Type B pancreatic cell (in vitro differentiated cells): ENCODE measurements at regions not wholly inside any gene's neighbourhood (a gene's known extent, or its start where the extent isn't known, plus 50 kb on each side); places are given as distances from the start of the nearest gene placed in this dataset.
A peak's percentile ranks its signal among the peaks of the same experiment; 100 is the strongest.
"Not testable (repeated sequence)": the region's sequence is repeated elsewhere in the genome, so short reads cannot be mapped to it uniquely, and the experiment has no call there.

Source experiments
- DNase-seq: peaks from one replicate; pipeline ENCODE4 v3.0.0; 2021; ENCODE audit warnings: mixed read lengths; ENCODE audit not compliant: unreplicated experiment; ENCODE audit errors: extremely low spot score
- H3K27ac Mint-ChIP-seq: 2 replicates; pipeline ENCODE4 v1.8.0; 2021; ENCODE audit warnings: mild to moderate bottlenecking, mixed read lengths
- H3K27me3 Mint-ChIP-seq: 2 replicates; pipeline ENCODE4 v1.8.0; 2021; ENCODE audit warnings: mixed read lengths
- H3K36me3 Mint-ChIP-seq: 2 replicates; pipeline ENCODE4 v1.8.0; 2021; ENCODE audit warnings: mixed read lengths
- H3K4me1 Mint-ChIP-seq: one replicate; pipeline ENCODE4 v1.8.0; 2021; ENCODE audit warnings: mixed read lengths; ENCODE audit not compliant: unreplicated experiment
- H3K4me3 Mint-ChIP-seq: 2 replicates; pipeline ENCODE4 v1.8.0; 2021; ENCODE audit warnings: mild to moderate bottlenecking, mixed read lengths
- H3K9me3 Mint-ChIP-seq: 2 replicates; pipeline ENCODE4 v1.8.0; 2021; ENCODE audit warnings: mixed read lengths
- TF ChIP-seq, protein P1 (sequence below): fragments of 200-600 bp; sonication (generic); conservative IDR thresholded peaks from 2 replicates; pipeline ENCODE4 v1.5.0; 2021; ENCODE audit warnings: antibody characterized with exemption, mild to moderate bottlenecking

DNA sequence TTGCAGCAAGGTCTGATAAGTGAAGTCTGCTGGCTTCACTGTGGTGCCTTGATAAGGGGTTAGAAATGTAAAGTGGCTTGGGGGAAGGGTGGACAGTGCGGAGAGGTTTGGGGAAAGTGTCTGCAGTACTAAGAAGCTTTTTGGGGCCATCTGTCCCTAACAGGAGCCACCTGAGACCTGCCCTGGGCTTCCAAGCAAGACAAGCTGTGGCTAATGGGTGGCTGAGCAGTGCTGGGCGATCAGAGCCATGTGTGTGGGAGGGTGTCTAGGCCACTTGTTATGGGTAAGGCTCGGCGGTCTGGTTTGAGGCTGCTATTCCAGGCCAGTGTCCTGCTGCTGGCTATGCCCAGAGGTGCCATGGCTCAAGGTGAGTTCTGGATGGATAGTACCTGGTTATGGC lies 185.4 kb upstream of the MTMR8 start:
- TF ChIP-seq, protein P1, sequence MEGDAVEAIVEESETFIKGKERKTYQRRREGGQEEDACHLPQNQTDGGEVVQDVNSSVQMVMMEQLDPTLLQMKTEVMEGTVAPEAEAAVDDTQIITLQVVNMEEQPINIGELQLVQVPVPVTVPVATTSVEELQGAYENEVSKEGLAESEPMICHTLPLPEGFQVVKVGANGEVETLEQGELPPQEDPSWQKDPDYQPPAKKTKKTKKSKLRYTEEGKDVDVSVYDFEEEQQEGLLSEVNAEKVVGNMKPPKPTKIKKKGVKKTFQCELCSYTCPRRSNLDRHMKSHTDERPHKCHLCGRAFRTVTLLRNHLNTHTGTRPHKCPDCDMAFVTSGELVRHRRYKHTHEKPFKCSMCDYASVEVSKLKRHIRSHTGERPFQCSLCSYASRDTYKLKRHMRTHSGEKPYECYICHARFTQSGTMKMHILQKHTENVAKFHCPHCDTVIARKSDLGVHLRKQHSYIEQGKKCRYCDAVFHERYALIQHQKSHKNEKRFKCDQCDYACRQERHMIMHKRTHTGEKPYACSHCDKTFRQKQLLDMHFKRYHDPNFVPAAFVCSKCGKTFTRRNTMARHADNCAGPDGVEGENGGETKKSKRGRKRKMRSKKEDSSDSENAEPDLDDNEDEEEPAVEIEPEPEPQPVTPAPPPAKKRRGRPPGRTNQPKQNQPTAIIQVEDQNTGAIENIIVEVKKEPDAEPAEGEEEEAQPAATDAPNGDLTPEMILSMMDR = no peak
- H3K4me3 Mint-ChIP-seq = no peak overlapping the region
- no peak for DNase-seq
- H3K27ac Mint-ChIP-seq = no peak overlapping the region
- H3K36me3 Mint-ChIP-seq = no peaks in the 10 kb centered on the region
- no peaks in the 10 kb centered on the region for H3K27me3 Mint-ChIP-seq
- no peaks in the 10 kb centered on the region for H3K4me1 Mint-ChIP-seq
- H3K9me3 Mint-ChIP-seq = no peaks in the 10 kb centered on the region

DNA sequence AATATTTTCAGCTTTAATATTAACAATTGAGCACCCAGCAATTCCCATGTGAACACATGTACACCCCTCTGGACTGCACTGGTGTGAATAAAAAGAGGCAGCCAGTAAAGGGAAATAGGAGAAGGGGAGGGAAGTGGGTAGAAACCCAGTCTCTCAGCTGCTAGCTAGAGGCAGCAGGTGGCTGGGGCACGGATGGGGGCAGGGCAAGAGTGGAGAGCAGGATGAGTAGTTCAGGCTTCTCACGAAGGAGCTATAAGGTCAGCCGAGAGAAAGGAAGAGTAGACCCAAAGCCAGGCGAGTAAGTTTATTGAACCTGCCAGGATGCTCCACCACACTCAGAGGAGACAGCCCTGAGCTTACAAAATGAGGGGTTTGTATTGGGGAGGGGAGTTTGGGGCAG lies 184.8 kb upstream of the MTMR8 start:
- DNase-seq = no peak
- Mint-ChIP-seq H3K36me3 (no peaks in the 10 kb centered on the region), H3K4me1 (no peaks in the 10 kb centered on the region), H3K27me3 (no peaks in the 10 kb centered on the region), H3K4me3 (no peak overlapping the region), H3K27ac (no peak overlapping the region), H3K9me3 (no peaks in the 10 kb centered on the region)
- TF ChIP-seq, protein P1 = no peak

DNA sequence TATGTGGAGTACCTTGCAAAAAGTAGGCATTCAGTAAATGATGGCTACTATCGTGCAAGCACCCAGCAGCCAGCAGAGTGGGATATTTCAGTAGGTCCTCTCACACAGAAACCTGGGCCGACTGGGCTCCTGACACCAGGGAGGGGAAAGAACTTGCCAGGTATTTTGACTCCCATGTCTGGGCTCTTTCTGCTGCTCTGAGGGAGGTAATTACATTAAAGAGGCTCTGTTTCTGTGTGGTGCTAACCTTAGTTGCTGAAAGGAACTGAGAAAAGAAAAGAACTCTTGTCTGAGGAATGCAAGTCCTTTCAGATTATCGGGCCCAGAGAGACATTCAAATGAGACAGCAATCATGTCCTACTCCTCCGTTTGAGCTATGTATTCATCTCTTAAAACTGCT lies 175.8 kb upstream of the MTMR8 start:
- H3K9me3 Mint-ChIP-seq = no peaks in the 10 kb centered on the region
- TF ChIP-seq, protein P1 = no peak
- no peak overlapping the region for H3K27ac Mint-ChIP-seq
- DNase-seq = no peak
- no peak overlapping the region for H3K4me3 Mint-ChIP-seq
- no peaks in the 10 kb centered on the region for H3K36me3 Mint-ChIP-seq
- H3K27me3 Mint-ChIP-seq = no peaks in the 10 kb centered on the region
- no peaks in the 10 kb centered on the region for H3K4me1 Mint-ChIP-seq

DNA sequence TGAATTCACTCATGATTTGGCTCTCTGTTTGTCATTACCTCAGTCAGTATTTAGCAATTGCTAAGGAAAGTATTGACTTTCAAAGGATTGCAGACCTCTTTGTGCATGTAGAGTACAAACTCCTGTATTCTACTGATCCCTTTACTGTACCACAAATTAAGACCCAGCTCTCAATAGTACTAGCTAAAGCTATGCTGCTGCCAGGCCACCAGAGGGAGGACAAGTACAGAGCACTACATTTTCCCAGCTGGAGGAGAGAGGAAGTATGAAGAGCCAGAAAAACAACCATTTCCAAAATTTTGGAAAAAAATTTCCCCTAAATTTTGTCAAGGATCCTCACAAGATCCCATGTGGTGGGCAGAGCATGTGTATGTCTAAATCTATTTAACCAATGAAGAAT lies 175.0 kb upstream of the MTMR8 start:
- no peaks in the 10 kb centered on the region for H3K4me1 Mint-ChIP-seq
- no peaks in the 10 kb centered on the region for H3K36me3 Mint-ChIP-seq
- H3K27ac Mint-ChIP-seq = no peak overlapping the region
- H3K4me3 Mint-ChIP-seq = no peak overlapping the region
- TF ChIP-seq, protein P1 = peak; percentile 57
- no peaks in the 10 kb centered on the region for H3K27me3 Mint-ChIP-seq
- no peak for DNase-seq
- no peaks in the 10 kb centered on the region for H3K9me3 Mint-ChIP-seq

DNA sequence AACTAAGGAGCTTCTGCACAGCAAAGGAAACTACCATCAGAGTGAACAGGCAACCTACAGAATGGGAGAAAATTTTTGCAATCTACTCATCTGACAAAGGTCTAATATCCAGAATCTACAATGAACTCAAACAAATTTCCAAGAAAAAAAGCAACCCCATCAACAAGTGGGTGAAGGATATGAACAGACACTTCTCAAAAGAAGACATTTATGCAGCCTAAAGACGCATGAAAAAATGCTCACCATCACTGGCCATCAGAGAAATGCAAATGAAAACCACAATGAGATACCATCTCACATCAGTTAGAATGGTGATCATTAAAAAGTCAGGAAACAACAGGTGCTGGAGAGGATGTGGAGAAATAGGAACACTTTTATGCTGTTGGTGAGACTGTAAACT lies 170.1 kb upstream of the MTMR8 start:
- H3K36me3 Mint-ChIP-seq, H3K4me1 Mint-ChIP-seq, H3K9me3 Mint-ChIP-seq: not testable (repeated sequence)

DNA sequence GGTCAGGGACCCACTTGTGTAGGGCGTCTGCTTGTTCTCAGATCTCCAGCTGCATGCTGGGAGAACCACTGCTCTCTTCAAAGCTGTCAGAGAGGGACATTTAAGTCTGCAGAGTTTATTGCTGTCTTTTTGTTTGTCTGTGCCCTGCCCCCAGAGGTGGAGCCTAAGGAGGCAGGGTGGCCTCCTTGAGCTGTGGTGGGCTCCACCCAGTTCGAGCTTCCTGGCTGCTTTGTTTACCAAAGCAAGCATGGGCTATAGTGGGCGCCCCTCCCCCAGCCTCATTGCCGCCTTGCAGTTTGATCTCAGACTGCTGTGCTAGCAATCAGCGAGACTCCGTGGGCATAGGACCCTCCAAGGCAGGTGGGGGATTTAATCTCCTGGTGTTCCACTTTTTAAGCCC lies 154.0 kb upstream of the MTMR8 start:
- not testable (repeated sequence) for H3K36me3 Mint-ChIP-seq, DNase-seq, H3K27me3 Mint-ChIP-seq, H3K27ac Mint-ChIP-seq, H3K9me3 Mint-ChIP-seq, H3K4me1 Mint-ChIP-seq, H3K4me3 Mint-ChIP-seq

More for the DNA sequence above, 170.1 kb upstream of the MTMR8 start:
- DNase-seq, H3K27me3 Mint-ChIP-seq, H3K4me3 Mint-ChIP-seq, H3K27ac Mint-ChIP-seq: not testable (repeated sequence)

DNA sequence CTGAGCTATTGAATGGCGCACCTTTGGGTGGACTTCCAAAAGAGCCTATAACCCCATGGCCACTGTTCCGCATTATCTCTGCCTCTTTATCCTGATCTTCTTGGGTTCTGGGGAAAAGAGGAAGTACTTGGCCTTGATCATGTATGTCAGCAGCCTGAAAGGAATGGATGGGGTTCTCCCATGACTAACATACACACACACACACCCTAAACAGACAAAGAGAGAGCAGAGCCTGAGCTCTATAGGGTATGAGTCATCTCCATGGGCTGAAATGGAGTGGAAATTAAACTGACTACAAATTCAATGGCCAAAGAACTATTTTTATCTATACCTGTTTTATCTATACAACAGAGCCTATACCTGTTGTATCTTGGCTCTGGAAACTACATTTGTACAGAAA lies 141.5 kb upstream of the MTMR8 start:
- TF ChIP-seq, protein P1 = no peak
- Mint-ChIP-seq H3K4me3 (no peak overlapping the region), H3K27ac (no peak overlapping the region), H3K4me1 (no peaks in the 10 kb centered on the region), H3K36me3 (no peaks in the 10 kb centered on the region), H3K9me3 (no peaks in the 10 kb centered on the region), H3K27me3 (no peaks in the 10 kb centered on the region)
- DNase-seq = no peak
